ENCODE measurements at regions not wholly inside any gene's neighbourhood (a gene's known extent, or its start where the extent isn't known, plus 50 kb on each side); places are given as distances from the start of the nearest gene placed in this dataset.

GRCh38 chr16:85555719-85556455, 57.2 kb upstream of the GSE1 start:
- Histone ChIP-seq H3K4me1 (ENCODE audit: control insufficient read depth in 5 of 5, insufficient read depth in 5 of 5, low read length in 5 of 5) (peaks cover 3 to 42% (median 10%) of the 10 kb centered on the region in 5 donors), H3K27ac (ENCODE audit: low read depth in 1 of 2, low read length in 1 of 2) (peak overlapping the region; percentile 95 to 97), H3K36me3 (ENCODE audit: control insufficient read depth in 4 of 4, insufficient read depth in 4 of 4, low read length in 4 of 4) (no peaks in the 10 kb centered on the region), H3K9ac (ENCODE audit: insufficient read depth in 1 of 2, low read length in 2 of 2) (peak overlapping the region; percentile 39 to 47), H3K4me3 (peak overlapping the region; percentile 75), H3K27me3 (ENCODE audit: control insufficient read depth in 3 of 3, insufficient read depth in 3 of 3, low read length in 2 of 3) (no peaks in the 10 kb centered on the region), H3K9me3 (ENCODE audit: control insufficient read depth in 4 of 4, insufficient read depth in 3 of 4, low read length in 3 of 4) (no peaks in the 10 kb centered on the region)
- WGBS, 2 donors = 0 to 1% methylated on average over 42 to 43 of the region's 43 CpGs
- no peak for ATAC-seq (ENCODE audit: insufficient read depth, low FRiP score)
- DNase-seq = no peak
- TF ChIP-seq, protein P1, sequence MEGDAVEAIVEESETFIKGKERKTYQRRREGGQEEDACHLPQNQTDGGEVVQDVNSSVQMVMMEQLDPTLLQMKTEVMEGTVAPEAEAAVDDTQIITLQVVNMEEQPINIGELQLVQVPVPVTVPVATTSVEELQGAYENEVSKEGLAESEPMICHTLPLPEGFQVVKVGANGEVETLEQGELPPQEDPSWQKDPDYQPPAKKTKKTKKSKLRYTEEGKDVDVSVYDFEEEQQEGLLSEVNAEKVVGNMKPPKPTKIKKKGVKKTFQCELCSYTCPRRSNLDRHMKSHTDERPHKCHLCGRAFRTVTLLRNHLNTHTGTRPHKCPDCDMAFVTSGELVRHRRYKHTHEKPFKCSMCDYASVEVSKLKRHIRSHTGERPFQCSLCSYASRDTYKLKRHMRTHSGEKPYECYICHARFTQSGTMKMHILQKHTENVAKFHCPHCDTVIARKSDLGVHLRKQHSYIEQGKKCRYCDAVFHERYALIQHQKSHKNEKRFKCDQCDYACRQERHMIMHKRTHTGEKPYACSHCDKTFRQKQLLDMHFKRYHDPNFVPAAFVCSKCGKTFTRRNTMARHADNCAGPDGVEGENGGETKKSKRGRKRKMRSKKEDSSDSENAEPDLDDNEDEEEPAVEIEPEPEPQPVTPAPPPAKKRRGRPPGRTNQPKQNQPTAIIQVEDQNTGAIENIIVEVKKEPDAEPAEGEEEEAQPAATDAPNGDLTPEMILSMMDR (IDR thresholded peaks at IDR 0.05; ENCODE audit: control extremely low read depth, extremely low read depth) = no peak

GRCh38 chr16:85556456-85557082, 56.6 kb upstream of the GSE1 start:
- peak overlapping the region; percentile 11 to 39 for H3K9ac ChIP-seq (ENCODE audit: insufficient read depth in 1 of 2, low read length in 2 of 2)

GRCh38 chr16:85557083-85557970, 55.8 kb upstream of the GSE1 start:
- H3K9me3 ChIP-seq (ENCODE audit: control insufficient read depth in 4 of 4, insufficient read depth in 3 of 4, low read length in 3 of 4) = no peaks in the 10 kb centered on the region
- H3K4me3 ChIP-seq = peak overlapping the region; percentile 56
- TF ChIP-seq, protein P1 (IDR thresholded peaks at IDR 0.05; ENCODE audit: control extremely low read depth, extremely low read depth) = no peak
- H3K4me1 ChIP-seq (ENCODE audit: control insufficient read depth in 5 of 5, insufficient read depth in 5 of 5, low read length in 5 of 5) = peaks cover 8 to 56% (median 21%) of the 10 kb centered on the region in 5 donors
- DNase-seq (peak in 1 of 3 donors; percentile 55), ATAC-seq (ENCODE audit: insufficient read depth, low FRiP score) (no peak)
- no peaks in the 10 kb centered on the region for H3K27me3 ChIP-seq (ENCODE audit: control insufficient read depth in 3 of 3, insufficient read depth in 3 of 3, low read length in 2 of 3)
- peak overlapping the region; percentile 95 to 97 for H3K27ac ChIP-seq (ENCODE audit: low read depth in 1 of 2, low read length in 1 of 2)
- H3K36me3 ChIP-seq (ENCODE audit: control insufficient read depth in 4 of 4, insufficient read depth in 4 of 4, low read length in 4 of 4) = no peaks in the 10 kb centered on the region
- H3K9ac ChIP-seq (ENCODE audit: insufficient read depth in 1 of 2, low read length in 2 of 2) = peak overlapping the region in 1 of 2 donors; percentile 11
- WGBS, 2 donors = 2 to 3% methylated on average over 22 of the region's 22 CpGs

More at GRCh38 chr16:85556456-85557082, 56.6 kb upstream of the GSE1 start:
- Histone ChIP-seq H3K27me3 (ENCODE audit: control insufficient read depth in 3 of 3, insufficient read depth in 3 of 3, low read length in 2 of 3) (no peaks in the 10 kb centered on the region), H3K4me3 (peak overlapping the region; percentile 75), H3K36me3 (ENCODE audit: control insufficient read depth in 4 of 4, insufficient read depth in 4 of 4, low read length in 4 of 4) (no peaks in the 10 kb centered on the region), H3K27ac (ENCODE audit: low read depth in 1 of 2, low read length in 1 of 2) (peak overlapping the region; percentile 95 to 97), H3K4me1 (ENCODE audit: control insufficient read depth in 5 of 5, insufficient read depth in 5 of 5, low read length in 5 of 5) (peaks cover 8 to 49% (median 15%) of the 10 kb centered on the region in 5 donors), H3K9me3 (ENCODE audit: control insufficient read depth in 4 of 4, insufficient read depth in 3 of 4, low read length in 3 of 4) (no peaks in the 10 kb centered on the region)
- WGBS, 2 donors = 1% methylated on average over 61 to 65 of the region's 65 CpGs
- DNase-seq (peak; percentile 65 to 71 (median 67)), ATAC-seq (ENCODE audit: insufficient read depth, low FRiP score) (no peak)
- TF ChIP-seq, protein P1 (IDR thresholded peaks at IDR 0.05; ENCODE audit: control extremely low read depth, extremely low read depth) = no peak
